ENCODE measurements at regions not wholly inside any gene's neighbourhood (a gene's known extent, or its start where the extent isn't known, plus 50 kb on each side); places are given as distances from the start of the nearest gene placed in this dataset.

DNA sequence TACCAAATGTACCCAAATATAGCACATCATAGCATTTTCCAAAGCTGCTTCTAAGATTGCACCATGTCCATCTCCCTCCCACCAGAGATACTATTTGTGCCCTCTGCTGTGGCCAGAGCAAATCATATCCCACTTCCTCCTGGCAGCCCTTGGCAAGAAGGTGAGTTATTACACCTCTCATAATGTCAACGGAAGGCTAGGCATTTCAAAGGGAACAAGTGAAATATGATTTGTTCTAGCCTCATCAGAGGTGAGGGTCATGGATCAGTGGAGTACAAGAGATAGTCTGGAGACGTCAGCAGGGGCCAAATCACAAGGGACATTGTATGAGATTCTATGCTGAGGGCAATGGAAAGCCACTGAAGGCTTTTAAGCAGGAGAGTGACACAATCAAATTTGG is 90.2 kb upstream of the BCAR3 start:
- TF ChIP-seq, protein P1, sequence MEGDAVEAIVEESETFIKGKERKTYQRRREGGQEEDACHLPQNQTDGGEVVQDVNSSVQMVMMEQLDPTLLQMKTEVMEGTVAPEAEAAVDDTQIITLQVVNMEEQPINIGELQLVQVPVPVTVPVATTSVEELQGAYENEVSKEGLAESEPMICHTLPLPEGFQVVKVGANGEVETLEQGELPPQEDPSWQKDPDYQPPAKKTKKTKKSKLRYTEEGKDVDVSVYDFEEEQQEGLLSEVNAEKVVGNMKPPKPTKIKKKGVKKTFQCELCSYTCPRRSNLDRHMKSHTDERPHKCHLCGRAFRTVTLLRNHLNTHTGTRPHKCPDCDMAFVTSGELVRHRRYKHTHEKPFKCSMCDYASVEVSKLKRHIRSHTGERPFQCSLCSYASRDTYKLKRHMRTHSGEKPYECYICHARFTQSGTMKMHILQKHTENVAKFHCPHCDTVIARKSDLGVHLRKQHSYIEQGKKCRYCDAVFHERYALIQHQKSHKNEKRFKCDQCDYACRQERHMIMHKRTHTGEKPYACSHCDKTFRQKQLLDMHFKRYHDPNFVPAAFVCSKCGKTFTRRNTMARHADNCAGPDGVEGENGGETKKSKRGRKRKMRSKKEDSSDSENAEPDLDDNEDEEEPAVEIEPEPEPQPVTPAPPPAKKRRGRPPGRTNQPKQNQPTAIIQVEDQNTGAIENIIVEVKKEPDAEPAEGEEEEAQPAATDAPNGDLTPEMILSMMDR (optimal IDR thresholded peaks at IDR 0.05 in 1 of 3, IDR thresholded peaks at IDR 0.05 in 1 of 3, conservative IDR thresholded peaks at IDR 0.05 in 1 of 3; ENCODE audit: extremely low read depth in 1 of 3, insufficient read depth in 2 of 3, low read length in 3 of 3) = no peak
- TF ChIP-seq EZH2 (IDR thresholded peaks at IDR 0.05; ENCODE audit: low read length) = no peak
